Globus pallidus (tissue), 1 donor: ENCODE measurements at regions not wholly inside any gene's neighbourhood (a gene's known extent, or its start where the extent isn't known, plus 50 kb on each side); places are given as distances from the start of the nearest gene placed in this dataset.
A peak's percentile ranks its signal among the peaks of the same experiment; 100 is the strongest.
"Not testable (repeated sequence)": the region's sequence is repeated elsewhere in the genome, so short reads cannot be mapped to it uniquely, and the experiment has no call there.

Experiments used
- DNase-seq: peaks from one replicate; pipeline ENCODE4 v3.0.0-alpha.2; 2015; ENCODE audit warnings: low spot score

DNA sequence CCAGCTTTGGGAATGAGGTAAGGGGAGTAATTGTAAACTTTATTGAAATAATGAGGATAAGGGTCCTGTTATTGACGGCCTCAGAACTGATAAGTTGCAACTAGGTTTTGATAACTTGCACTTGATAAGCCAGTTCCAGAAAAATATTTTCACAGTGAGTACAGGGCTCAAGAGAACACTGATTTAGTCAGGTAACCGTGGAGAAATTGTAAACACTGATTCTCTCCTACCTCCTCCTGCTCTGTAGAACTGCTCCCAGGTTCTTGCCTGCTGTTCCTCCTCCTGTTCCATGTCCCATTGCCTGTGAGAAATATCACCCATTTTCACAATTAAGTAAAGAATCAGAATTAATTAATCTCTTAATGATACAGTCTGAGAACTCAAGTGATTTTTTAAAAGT is 55.0 kb upstream of the CXXC4 start:
- DNase-seq = no peak

DNA sequence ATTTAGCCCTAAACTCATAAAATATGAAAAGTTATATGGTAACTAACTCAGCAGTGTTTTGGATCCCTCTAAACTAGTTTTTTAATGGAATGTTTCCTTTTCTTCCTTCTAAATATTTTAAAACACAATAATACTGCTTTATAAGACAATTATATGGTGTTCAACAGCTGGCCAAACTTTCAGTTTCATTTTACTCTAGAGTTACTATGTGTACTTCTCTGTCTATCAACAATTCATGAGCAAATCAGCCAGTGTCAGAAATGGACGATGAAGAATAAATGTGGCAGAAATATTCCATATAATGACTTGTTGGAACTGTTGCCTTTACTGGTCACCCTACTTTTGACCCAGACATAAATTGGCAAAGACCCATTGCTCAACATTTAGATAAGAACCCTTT is 64.8 kb upstream of the CXXC4 start:
- no peak for DNase-seq

DNA sequence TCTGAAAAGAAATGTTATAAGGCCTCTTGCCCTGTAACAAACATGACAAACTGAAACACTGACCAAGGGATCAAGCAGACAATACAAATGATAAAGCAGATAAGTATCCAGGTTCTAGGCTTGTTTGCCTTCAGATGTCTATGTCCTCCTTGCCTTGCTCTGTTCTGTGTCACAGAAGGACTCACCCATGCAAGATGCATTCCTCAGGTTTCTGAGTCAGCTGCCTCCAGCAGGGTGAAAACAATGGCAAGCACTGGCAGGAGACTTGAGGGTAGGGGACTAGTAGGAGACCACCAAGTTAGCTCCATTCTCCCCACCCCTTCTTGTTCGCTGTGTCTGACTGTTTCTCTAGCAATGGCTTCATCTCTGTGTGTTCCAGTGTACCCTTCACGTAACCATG is 76.6 kb upstream of the CXXC4 start:
- DNase-seq = no peak

DNA sequence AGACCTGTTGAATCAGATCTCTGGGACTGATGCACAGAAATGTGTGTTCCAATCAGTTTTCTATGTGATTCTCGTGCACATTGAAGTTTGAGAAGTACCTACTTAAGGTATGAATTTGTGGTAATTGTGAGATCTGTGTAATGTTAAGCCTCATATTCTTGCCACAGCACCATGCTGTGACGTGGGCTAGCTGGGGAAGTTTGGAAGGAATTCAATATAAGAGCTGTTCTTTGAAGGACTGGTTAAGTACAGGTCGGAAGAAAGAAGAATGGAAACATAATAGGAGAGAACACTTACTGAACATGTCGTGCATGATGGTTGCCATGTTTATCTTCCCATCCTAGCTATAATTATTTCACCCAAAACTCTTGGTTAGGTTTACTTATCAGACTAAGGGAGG is 79.7 kb upstream of the CXXC4 start:
- DNase-seq = no peak

DNA sequence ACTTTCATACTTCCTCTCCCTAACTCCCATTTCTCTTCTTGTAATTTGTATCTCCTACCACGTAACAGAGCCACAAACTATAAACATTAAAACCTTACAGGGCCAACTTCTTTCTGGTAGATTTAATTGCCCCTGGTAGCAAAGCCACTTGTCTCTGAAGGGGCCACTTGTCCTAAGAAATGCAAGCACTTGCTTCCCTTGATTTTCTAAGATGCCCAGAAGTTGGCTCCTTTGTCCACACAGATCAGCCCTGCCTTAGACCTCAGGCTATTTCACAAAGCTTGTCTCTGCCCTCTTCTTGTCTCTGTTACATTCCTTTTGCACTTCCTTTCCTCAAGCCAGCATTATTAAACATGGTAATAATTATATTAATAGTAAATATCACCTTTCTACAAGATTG is 80.6 kb upstream of the CXXC4 start:
- DNase-seq = no peak

DNA sequence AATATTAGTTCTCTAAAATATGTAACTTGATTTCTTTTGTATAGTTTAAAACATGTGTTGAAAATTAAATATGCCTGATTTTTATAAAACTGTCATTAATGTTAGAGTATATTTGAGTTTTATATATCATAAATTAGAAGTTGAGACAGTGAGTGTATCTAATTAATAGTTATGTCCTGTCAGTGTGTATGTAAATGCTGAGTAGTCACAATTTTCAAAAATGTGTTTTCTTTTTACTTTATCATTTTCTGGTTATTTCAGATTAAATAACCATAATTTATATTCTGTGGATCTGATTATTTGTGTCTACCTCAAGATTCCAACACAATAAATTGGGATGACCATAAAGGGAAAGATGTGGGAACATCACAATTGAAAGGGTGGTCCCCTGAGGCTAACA is 82.7 kb upstream of the CXXC4 start:
- no peak for DNase-seq

DNA sequence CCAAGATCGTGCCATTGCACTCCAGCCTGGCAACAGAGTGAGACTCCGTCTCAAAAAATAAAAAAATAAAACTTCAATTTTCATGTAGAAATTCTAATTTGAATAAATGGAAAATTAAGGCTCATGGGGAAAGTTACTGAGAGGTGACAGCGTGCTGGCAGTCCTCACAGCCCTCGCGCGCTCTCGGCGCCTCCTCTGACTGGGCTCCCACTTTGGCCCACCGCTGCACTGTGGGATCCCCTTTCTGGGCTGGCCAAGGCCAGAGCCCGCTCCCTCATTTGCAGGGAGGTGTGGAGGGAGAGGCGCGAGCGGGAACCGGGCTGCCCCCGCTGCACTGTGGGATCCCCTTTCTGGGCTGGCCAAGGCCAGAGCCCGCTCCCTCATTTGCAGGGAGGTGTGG is 86.8 kb upstream of the CXXC4 start:
- DNase-seq = not testable (repeated sequence)

DNA sequence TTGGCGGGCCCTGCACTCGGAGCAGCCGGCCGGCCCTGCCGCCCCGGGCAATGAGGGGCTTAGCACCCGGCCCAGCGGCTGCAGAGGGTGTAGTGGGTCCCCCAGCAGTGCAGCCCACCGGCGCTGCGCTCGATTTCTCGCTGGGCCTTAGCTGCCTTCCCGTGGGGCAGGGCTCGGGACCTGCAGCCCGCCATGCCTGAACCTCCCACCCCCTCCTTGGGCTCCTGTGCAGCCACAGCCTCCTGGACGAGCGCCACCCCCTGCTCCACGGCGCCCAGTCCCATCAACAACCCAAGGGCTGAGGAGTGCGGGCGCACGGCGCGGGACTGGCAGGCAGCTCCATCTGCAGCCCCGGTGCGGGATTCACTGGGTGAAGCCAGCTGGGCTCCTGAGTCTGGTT is 87.4 kb upstream of the CXXC4 start:
- DNase-seq = not testable (repeated sequence)

DNA sequence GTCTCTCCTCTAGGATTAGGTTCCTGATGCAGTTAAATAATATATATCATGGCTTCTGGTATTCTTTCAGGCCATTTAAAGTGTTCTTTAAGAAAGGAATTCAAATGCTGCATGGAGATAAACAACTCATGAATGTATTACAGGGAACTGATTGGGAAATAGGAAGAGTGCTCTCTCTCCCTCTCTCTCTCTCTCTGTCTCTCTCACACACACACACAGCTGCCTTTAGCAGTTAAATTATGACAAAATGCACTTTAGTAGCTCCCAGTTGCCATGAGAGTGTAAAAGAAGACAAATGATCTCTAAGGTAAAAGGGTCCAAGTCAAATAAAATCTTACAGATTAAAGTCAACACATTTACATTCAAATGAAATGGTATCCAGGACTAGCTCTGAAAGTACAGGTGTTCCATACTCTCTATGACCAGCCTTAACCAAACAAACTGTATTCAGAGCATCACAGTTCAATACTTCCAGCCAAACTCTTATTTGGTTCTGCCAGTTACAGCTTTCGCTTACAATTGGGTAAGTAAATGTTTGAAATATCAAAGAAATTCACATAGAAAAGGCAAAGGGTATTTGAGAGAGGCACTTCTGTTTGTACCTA is 94.7 kb upstream of the CXXC4 start:
- no peak for DNase-seq

DNA sequence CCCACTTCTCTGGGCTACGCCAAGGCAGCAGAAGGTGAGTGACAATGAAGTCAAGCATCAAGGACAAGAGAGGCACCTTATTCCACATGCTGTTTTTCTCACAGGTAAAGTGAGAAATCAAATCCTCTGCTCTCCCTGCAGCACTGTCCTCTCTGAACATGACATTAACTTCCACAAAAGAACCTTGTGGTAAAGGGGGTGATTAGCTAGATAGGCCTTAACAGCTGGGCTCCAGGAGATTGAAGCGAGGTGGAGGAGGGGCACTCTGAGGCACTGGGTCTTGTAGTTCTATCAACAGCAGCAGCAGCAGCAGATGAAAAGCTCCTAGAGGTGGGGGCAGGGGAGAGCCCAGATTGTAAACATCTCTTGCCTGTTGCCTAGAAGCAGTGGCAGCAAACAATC is 96.8 kb upstream of the CXXC4 start:
- DNase-seq = peak; percentile 16

DNA sequence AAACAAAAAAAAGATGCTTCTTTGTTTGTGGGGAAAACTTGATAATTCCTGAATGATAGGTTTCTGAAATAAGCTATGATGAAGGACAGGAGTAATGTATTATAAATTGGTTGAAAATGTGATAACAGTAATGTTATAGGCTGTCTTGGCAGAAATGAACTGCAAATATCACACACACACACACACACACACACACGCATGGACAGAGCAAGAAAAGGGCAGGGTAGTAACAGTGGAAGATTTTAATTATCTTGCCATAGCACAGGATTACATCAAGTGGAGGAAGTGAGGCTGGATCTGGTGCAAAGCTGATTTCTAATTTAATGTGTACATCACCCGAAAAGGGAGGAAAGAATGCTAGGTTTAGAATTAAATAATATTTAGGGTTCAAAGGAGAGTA is 97.5 kb upstream of the CXXC4 start:
- DNase-seq = no peak

DNA sequence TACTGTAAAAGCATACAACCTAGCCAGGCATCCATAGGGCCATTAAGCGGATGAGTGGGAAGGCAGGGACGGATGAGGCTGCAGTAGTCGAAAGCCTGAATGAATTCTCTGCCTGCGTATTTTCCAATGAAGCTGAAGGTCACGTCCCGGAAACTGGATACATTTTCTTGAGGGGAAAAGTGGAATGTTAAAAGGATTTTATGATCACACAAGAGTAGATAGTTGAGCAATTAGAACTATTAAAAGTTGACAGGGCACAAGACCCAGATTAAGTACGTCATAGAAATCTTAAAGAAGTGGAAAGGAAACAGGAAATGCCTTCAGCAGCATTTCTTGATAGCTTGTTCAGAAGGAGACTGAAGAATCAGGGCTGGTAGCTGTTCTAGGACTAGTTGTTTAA is 98.3 kb upstream of the CXXC4 start:
- no peak for DNase-seq

DNA sequence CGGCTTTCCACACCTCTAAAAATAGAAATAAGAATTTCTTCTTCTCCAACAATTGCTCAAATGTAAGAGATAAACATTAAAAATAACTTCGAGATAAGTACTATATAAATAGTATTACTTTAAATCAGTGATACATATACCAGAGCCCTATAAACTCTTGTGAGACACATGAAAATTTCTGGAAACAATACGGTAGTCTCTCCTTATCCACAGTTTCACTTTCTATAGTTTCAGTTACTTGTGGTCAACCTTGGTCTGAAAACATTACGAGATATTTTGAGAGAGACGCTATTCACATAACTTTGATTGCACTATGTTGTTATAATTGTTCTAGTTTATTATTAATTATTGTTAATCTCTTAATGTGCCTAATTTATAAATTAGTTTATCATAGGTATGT is 101.5 kb upstream of the CXXC4 start:
- DNase-seq = no peak

DNA sequence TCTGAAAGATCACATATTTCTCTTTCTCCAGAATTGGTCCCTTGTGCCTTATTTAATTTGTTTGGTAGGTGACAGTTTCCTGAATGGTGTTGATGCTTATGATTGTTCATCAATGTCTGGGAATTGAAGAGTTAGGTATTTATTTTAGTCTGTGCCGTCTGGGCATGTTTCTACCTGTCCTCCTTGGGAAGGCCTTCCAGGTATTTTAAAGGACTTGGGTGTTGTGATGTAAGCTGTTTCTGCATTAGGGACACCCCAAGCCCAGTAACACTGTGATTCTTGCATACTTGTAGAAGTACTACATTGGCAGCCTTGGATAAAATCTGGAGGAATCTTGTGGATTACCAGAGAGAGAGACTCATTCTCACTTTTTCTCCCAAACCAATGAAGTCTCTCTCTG is 120.8 kb upstream of the CXXC4 start:
- DNase-seq = no peak

DNA sequence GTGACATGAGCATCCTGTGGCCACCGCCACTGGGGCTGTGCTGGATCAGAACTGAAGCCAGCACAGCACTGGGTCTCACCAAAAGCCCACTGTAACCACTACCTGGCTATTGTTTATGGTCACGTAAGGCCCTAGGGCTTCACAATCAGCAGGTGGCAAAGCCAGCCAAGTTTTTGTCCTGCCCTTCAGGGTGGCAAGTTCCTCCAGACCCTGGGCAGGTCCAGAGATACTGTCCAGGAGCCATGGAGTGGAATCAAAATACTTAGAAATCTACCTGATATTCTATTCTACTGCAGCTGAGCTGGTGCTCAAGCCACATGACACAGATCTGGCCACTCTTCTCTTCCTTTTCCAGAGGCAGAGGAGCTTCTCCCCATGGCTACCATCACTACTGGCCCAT is 121.2 kb upstream of the CXXC4 start:
- no peak for DNase-seq

DNA sequence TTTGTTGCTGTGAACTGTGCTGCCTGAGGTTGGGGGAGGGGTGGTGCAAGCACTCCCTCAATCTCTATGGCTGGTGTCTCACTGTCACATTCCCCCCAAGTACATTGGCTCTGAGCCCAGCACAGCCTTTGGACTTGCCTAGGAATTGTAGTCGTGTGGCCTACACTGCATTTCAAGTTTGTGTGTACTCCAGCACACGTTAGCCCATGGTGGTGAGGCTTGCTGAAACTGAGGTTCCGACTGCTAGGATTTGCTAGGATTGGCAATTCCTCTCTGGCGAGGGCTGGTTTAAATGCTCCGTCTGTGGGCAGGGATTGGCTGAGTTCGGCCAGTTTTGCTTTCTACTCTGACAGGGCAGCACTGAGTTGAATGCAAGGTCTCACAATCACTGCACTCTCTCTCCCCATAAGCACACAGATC is 121.7 kb upstream of the CXXC4 start:
- DNase-seq = peak; percentile 33

DNA sequence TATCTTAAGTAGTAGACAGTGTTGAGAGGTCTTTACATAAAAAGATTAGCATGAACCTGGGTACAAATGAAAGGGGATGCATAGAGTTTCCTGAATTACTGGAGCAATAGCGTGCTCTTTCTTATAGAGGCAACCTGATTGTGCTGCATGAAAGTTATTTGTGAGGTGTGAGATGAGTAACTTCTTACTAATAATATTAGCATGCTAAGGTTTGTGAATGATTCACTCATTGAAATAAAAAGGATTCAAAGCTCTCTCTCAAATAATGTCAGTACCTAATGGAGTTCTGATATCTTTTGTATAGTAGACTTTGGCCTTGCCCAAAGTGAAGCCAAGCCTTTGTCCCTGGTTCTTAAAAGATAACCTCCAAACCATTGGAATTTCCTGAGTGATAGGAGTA is 131.0 kb upstream of the CXXC4 start:
- no peak for DNase-seq

DNA sequence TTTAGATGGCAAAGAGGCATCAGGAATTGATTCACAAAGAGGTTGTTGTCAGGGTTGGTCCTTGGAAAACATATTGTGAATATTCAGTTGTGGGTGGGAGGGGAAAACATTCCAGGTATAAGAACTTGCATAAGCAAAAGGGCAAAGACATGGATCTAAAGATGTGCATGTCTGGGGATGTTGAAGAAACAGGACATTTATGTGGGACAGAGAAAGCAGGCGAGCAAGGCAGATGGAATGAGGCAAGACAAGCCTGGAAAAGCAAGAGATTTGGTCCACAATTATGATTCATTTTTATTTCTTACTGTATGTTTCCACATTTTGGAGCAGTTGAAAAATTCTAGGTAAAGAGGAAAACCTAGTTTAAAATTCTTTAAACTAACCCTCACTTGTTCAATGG is 134.9 kb upstream of the CXXC4 start:
- DNase-seq = no peak

DNA sequence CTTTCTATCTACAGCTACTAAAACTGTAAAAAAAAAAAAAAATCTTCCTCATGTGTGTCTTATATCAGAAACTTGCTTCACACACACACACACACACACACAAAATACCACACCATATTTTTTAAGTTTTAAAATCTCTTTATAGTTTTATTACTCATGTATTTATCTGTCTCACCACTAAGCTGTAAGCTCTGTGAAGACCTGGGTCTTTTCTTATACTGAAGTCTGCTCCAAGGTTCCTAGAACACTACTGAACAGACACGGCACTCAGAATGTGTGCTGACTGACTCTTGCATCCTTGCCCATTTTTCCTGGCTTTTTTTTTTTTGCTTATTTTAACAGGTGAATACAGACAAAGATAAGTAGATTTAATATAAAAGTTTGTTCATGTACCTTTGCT is 135.6 kb upstream of the CXXC4 start:
- no peak for DNase-seq

DNA sequence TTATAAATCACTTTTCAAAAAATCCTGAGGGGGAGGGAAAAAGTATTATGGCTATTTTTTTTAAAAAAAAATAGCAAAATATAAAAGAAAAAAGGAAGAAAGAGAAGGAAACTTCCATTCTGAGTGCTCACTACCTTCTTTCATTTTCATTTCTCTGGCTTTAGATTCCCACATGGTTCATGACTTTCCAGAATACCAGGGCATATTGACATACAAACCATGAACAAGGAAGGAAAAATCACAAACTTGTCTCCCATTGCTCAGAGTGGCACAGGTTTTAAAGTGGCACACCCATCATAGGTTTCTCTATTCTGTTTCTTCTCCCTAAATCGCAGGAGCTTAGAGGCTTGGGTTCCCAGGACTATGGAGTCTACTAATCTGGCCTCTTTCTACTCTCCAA is 136.3 kb upstream of the CXXC4 start:
- no peak for DNase-seq

DNA sequence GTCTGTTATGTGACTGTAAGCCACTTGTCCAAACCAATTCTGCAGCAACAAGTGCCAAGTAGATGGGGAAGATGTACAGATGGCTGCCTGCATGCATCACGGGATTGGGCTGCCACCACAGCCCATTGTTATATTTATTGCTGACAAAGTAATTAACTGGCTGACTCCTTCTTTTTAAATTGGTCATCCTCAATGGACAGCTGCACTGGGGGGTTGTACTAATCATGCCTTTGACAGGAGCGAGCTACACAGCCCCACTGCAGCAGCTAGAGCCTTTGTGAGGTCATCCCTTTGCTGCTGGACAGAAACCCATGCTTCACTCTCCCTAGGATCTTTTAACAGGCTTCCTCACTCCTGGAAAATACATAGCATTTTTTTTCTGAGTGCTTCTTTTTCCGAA is 146.7 kb upstream of the CXXC4 start:
- DNase-seq = peak; percentile 2

DNA sequence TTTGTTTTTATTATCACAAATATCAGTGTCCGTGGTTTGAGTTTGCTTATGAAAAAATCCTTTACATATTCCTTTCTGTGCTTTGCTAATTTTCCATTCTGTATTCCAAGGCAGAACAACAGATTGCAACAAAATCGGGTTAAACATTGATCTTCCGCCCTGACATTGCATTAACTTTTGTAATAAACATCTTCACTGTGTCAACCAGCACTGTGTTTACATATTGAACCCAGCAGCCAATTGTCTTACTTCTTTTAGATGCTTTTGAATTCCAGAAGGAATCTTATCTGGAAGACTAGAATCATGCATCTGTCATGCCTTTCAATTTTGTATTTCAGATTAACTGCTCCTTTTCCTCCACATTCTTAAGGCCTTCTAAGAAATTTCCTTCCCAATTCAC is 147.8 kb upstream of the CXXC4 start:
- DNase-seq = no peak

DNA sequence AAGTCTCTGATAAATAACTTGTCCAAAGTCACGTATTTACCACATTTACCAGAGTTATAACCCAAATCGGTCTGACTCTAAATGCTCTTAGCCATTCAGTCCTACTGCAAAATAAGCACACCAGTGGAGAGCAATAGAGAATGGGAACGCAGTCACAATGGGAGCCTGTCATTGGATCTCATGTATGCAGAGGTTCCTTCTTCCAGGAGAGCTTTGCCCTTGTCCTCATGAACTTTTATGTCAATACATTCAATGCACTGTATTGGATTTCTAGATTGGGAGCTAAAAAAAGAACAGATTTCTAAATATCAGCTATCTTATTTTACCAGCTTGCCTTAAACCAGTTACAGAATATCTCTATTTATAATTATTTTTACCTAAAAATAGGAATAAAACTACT is 149.1 kb upstream of the CXXC4 start:
- no peak for DNase-seq

DNA sequence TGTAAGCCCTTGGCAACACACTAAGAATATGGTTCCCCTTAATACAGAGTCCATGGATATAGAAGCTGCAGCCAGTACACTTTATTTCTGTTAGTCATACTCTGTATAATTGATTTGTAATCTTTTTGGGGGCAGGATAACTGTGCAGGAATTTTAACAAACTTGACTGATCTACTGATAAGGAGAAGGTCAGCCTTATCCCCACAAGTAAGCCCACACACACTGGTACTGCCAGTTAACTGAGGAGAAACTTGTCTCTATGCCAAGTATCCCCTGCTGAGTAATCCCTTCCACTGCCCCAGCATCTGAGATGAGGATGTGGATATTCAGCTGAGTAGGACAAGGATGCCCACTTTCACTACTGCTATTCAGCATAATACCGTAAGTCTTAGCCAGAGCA is 154.9 kb upstream of the CXXC4 start:
- DNase-seq = no peak

DNA sequence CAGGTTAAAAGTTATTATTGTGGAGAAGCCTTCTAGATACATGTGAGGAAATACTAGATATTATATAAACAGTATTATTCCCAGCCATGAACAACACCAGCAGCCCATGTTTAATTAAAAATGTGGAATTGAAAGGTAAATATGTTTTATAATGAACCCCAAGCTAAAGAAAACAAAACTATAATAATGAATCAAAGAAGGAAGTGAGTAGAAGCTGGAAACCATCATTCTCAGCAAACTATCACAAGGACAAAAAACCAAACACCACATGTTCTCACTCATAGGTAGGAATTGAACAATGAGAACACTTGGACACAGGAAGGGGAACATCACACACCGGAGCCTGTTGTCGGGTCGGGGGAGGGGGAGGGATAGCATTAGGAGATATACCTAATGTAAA is 167.6 kb upstream of the CXXC4 start:
- not testable (repeated sequence) for DNase-seq
